ENCODE measurements at regions not wholly inside any gene's neighbourhood (a gene's known extent, or its start where the extent isn't known, plus 50 kb on each side); places are given as distances from the start of the nearest gene placed in this dataset.

DNA sequence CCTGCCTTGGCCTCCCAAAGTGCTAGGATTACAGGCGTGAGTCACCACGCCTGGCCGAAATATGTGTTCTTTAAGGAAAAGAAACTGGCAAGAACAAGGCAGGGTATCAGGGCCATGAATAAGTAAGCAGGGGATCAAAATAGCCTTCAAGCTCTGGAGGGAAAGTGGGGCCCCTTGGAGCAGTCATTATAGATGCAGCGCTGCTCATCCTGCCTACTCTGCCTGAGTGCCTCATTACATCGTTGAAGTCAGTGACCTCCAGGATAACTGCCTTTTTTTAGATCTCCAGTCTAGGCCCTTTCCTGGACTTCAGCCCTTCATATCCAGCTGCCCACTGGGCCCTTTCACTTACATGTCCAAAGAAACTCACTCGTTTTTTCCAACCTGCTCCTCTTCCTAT, 69.8 kb upstream of the PPM1B start:
- TF ChIP-seq CTCF (IDR thresholded peaks at IDR 0.05) (no peak), POLR2A (IDR thresholded peaks at IDR 0.05) (no peak)

Measured in adrenal gland (tissue), 5 donors.